ENCODE measurements at regions not wholly inside any gene's neighbourhood (a gene's known extent, or its start where the extent isn't known, plus 50 kb on each side); places are given as distances from the start of the nearest gene placed in this dataset.

GRCh38 chr5:8213701-8214240 is 344.8 kb downstream of the MTRR start:
- no peaks in the 10 kb centered on the region for H4K20me1 ChIP-seq (ENCODE audit: insufficient read depth, poor library complexity, severe bottlenecking)
- H3K79me2 ChIP-seq = no peaks in the 10 kb centered on the region
- no peak overlapping the region for H3K27ac ChIP-seq
- no peaks in the 10 kb centered on the region for H3K36me3 ChIP-seq (replicated peaks; ENCODE audit: insufficient read depth, low read depth)
- TF ChIP-seq EZH2 (IDR thresholded peaks at IDR 0.05; ENCODE audit: borderline replicate concordance) = no peak
- TF ChIP-seq CTCF (IDR thresholded peaks at IDR 0.05; ENCODE audit: poor library complexity) = no peak
- TF ChIP-seq EZH2phosphoT487 (IDR thresholded peaks at IDR 0.05; ENCODE audit: low read depth, severe bottlenecking, unreplicated experiment) = no peak
- WGBS (ENCODE audit: low lambda C conversion rate, missing lambda C conversion rate) = 41% methylated on average over 7 of the region's 7 CpGs
- no peaks in the 10 kb centered on the region for H3K9me3 ChIP-seq (ENCODE audit: low read depth)
- no peaks in the 10 kb centered on the region for H3K9me2 ChIP-seq (replicated peaks; ENCODE audit: insufficient read depth)
- no peak overlapping the region for H3K4me2 ChIP-seq
- DNase-seq (ENCODE audit: low spot score) = no peak
- no peaks in the 10 kb centered on the region for H3K4me1 ChIP-seq (ENCODE audit: insufficient read depth)
- no peak overlapping the region for H3K4me3 ChIP-seq
- no peaks in the 10 kb centered on the region for H3K27me3 ChIP-seq
- no peak overlapping the region for H2AFZ ChIP-seq

GRCh38 chr5:8216921-8217320 is 348.0 kb downstream of the MTRR start:
- Histone ChIP-seq H3K4me2 (no peak overlapping the region), H3K27ac (no peak overlapping the region), H3K4me1 (ENCODE audit: insufficient read depth) (no peaks in the 10 kb centered on the region), H4K20me1 (ENCODE audit: insufficient read depth, poor library complexity, severe bottlenecking) (no peaks in the 10 kb centered on the region), H3K36me3 (replicated peaks; ENCODE audit: insufficient read depth, low read depth) (no peaks in the 10 kb centered on the region), H3K27me3 (no peaks in the 10 kb centered on the region), H3K9me3 (ENCODE audit: low read depth) (no peaks in the 10 kb centered on the region), H3K9me2 (replicated peaks; ENCODE audit: insufficient read depth) (no peaks in the 10 kb centered on the region), H3K4me3 (no peak overlapping the region), H3K79me2 (no peaks in the 10 kb centered on the region), H2AFZ (no peak overlapping the region)
- 89% methylated on average over 20 of the region's 20 CpGs for WGBS (ENCODE audit: low lambda C conversion rate, missing lambda C conversion rate)
- DNase-seq (ENCODE audit: low spot score) = no peak
- no peak for TF ChIP-seq EZH2 (IDR thresholded peaks at IDR 0.05; ENCODE audit: borderline replicate concordance)
- TF ChIP-seq CTCF (IDR thresholded peaks at IDR 0.05; ENCODE audit: poor library complexity) = no peak
- TF ChIP-seq EZH2phosphoT487 (IDR thresholded peaks at IDR 0.05; ENCODE audit: low read depth, severe bottlenecking, unreplicated experiment) = no peak

GRCh38 chr5:8226148-8226547 is 357.2 kb downstream of the MTRR start:
- no peak overlapping the region for H2AFZ ChIP-seq
- H3K36me3 ChIP-seq (replicated peaks; ENCODE audit: insufficient read depth, low read depth) = no peaks in the 10 kb centered on the region
- no peaks in the 10 kb centered on the region for H3K9me3 ChIP-seq (ENCODE audit: low read depth)
- H3K4me1 ChIP-seq (ENCODE audit: insufficient read depth) = no peaks in the 10 kb centered on the region
- H3K4me2 ChIP-seq = no peak overlapping the region
- H3K27ac ChIP-seq = no peak overlapping the region
- H3K4me3 ChIP-seq = no peak overlapping the region
- TF ChIP-seq EZH2phosphoT487 (IDR thresholded peaks at IDR 0.05; ENCODE audit: low read depth, severe bottlenecking, unreplicated experiment) (no peak), CTCF (IDR thresholded peaks at IDR 0.05; ENCODE audit: poor library complexity) (no peak), EZH2 (IDR thresholded peaks at IDR 0.05; ENCODE audit: borderline replicate concordance) (no peak)
- 89% methylated on average over 3 of the region's 3 CpGs for WGBS (ENCODE audit: low lambda C conversion rate, missing lambda C conversion rate)
- no peaks in the 10 kb centered on the region for H3K27me3 ChIP-seq
- no peaks in the 10 kb centered on the region for H3K79me2 ChIP-seq
- no peak for DNase-seq (ENCODE audit: low spot score)
- no peaks in the 10 kb centered on the region for H4K20me1 ChIP-seq (ENCODE audit: insufficient read depth, poor library complexity, severe bottlenecking)
- H3K9me2 ChIP-seq (replicated peaks; ENCODE audit: insufficient read depth) = no peaks in the 10 kb centered on the region

- H3K9me2 ChIP-seq (replicated peaks; ENCODE audit: insufficient read depth) = no peaks in the 10 kb centered on the region
- TF ChIP-seq CTCF (IDR thresholded peaks at IDR 0.05; ENCODE audit: poor library complexity) = no peak
- TF ChIP-seq EZH2 (IDR thresholded peaks at IDR 0.05; ENCODE audit: borderline replicate concordance) = no peak
- TF ChIP-seq EZH2phosphoT487 (IDR thresholded peaks at IDR 0.05; ENCODE audit: low read depth, severe bottlenecking, unreplicated experiment) = no peak
- H3K4me2 ChIP-seq = no peak overlapping the region
- H4K20me1 ChIP-seq (ENCODE audit: insufficient read depth, poor library complexity, severe bottlenecking) = no peaks in the 10 kb centered on the region
- WGBS (ENCODE audit: low lambda C conversion rate, missing lambda C conversion rate) = 75% methylated on average over 8 of the region's 8 CpGs
- H2AFZ ChIP-seq = no peak overlapping the region
- no peak overlapping the region for H3K27ac ChIP-seq
- no peaks in the 10 kb centered on the region for H3K79me2 ChIP-seq
- no peak overlapping the region for H3K4me3 ChIP-seq
- H3K27me3 ChIP-seq = no peaks in the 10 kb centered on the region
- DNase-seq (ENCODE audit: low spot score) = no peak
- H3K4me1 ChIP-seq (ENCODE audit: insufficient read depth) = no peaks in the 10 kb centered on the region
- H3K9me3 ChIP-seq (ENCODE audit: low read depth) = no peaks in the 10 kb centered on the region
- no peaks in the 10 kb centered on the region for H3K36me3 ChIP-seq (replicated peaks; ENCODE audit: insufficient read depth, low read depth)
These were observed 358.2 kb downstream of the MTRR start for GRCh38 chr5:8227112-8227511.
